Fibroblast of skin of left quadriceps (primary cell): ENCODE measurements at regions not wholly inside any gene's neighbourhood (a gene's known extent, or its start where the extent isn't known, plus 50 kb on each side); places are given as distances from the start of the nearest gene placed in this dataset.

Experiments
- DNase-seq, 2 experiments: peaks; one replicate each; pipeline ENCODE4 v3.0.0-alpha.2; 2013; ENCODE audit warnings: low read depth in 2 of 2

DNA sequence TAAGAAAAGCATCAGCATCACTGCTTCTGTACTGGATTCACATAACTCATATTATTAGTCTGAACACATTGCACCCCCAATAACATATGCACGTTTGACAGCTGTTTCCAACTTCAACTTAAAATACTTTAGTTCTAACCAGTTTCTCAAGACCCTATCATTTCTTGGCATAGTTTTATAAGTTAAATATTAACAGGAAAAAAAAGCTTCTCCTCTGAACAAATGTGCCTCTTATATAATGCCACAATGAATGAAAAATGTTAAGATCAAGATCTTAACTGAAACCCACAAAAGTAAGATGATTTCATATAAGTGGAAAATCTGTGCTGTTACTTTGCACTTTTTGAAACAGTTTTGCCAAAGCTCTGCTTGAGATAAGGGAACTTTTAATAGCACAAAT lies 652.8 kb upstream of the FAM241A start:
- no peak for DNase-seq

DNA sequence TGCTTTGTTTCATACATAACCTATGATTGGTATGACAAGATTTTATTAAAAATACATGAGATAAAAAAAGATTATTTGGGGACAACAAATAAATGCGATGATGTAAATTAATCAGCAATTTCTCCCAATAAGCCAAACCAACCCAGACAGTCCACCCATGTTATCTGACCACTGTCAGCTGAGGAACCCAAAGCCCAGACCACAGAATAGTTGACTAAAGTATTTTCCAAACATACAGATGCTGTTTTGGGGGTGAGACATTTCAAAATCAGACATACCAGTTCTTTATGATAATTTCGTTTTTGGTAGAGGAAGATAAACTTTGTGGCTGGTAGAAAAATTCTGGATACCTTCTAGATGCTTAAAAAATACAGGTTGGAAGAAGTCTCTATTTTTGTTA lies 650.8 kb upstream of the FAM241A start:
- DNase-seq, result no peak

DNA sequence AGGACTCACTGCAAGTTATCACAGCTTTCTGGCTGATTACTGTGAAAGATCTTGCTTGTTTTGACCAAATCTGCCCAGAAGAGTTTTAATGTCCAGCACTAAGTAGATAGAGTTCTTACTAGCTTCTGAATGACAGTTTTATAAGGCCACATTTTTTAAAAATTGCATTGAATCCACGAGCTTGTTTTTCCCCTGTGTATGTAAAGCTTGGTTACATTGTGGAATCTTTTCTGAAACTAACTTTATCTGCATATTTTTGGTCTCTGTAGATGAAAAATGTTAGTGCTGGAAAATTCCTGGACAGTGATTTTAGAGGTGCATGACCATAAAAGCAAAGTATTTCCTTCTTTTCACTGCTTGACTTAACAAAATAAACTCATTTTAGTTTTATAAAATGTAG lies 650.3 kb upstream of the FAM241A start:
- DNase-seq, result peak; percentile 64 to 71

DNA sequence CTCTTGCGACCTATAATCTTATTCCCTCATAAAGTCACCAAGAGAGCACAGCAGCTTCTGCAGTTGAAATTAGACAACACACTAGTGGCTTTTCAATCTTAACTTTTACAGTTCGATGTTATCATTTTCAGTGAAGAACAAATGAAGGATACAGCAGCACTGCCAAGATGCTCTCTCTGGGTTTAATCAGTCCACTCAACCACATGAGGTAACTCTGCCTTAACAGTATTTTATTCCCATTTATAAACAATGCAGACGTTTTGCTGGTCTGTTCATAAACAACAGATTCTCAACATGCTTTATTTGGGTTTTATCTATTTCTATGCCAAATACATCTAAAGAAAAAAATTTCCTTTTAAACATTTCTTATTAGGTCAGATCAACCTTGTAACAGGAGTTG lies 646.0 kb upstream of the FAM241A start:
- no peak for DNase-seq

DNA sequence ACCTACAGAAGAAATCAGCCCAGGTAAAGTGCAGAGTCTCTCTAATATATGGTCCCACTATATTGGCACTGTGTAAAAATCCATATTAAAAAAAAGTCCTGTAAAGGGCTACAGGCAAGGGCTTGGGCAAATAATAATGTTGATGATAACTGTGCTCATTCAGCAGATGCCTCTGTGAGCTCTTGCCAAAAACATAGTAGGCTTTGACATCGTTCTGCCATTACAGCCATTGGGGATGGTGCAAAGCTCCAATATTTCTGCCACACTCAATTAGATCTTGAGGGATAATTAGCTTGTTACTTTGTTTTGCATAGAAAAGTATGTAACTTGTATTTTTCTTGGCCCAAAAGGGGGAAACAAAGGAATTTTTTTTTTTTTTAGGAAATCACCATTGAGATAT lies 645.5 kb upstream of the FAM241A start:
- no peak for DNase-seq

DNA sequence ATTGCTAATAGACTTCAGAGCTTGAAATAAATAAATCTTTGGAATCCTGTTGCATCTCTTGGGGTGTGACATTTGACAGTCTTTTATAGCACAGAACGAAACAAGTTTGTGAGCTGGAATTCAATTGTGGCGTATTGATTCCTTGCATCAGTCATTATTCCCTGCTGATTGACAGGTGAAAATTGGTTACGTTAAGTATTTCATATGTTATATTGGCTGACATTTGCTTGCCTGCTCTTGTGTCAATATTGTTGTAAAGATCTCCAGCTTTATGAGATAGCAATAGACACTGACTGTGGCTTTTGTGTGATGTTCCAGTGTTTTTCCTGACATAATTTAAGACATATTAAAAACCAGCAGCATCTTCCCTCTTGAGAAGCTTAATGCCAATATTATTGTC lies 644.4 kb upstream of the FAM241A start:
- DNase-seq, result no peak

DNA sequence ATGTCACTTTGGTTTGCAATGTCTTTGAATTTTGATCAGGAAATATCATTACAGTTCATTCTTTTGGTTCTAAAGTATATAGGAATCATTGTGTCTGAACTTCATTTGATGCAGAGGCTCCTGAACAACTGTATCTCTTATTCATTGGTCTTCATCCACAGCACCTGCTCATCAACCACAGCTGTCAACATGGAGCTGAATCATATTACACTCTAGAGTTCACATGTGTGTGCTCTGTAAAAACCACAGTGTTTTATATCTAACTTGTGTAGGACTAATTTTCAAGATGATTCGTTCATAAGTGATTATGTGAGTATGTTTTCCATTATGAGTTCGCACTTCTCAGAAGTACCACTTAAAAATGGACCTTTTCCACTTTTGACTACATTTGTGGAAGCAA lies 643.3 kb upstream of the FAM241A start:
- DNase-seq, result peak; percentile 29 to 32

DNA sequence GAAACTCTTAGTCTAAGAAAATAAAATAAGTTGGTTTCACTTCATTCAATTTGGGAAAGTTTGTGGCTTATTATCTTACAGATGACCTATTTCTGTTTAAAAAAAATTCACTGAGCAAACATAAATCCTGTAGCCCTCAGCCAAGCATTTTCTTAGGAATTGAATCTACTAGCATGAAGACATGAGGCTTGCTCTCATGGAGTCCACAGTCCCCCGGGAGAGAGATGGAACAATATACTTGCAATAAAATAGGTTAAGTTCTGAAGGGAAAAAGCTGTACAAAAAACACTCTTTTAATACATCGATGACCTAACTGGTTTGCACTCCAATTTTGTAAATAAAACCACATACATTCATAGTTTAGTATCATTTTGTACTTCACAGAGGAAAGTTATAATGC lies 642.6 kb upstream of the FAM241A start:
- peak; percentile 47 to 54 for DNase-seq

DNA sequence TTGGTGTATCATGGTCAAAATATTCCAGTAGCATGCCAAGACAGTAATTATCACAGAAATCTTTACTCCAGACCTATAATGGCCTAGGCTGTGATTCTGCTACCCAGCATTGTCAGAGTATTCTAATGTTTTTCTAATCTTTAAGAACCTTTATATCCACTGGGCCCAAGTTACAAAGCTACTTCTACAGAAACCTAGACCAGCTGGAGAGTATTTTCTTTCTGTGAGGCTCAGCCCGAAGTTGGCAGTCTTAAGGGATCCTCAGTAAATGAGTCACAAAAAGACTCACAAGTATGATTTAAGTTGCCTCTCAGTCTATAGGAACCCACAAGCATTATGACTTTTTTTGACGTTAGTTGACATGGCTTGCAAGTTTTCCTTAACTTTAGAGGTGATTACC lies 638.5 kb upstream of the FAM241A start:
- DNase-seq, result peak; percentile 65 to 67

DNA sequence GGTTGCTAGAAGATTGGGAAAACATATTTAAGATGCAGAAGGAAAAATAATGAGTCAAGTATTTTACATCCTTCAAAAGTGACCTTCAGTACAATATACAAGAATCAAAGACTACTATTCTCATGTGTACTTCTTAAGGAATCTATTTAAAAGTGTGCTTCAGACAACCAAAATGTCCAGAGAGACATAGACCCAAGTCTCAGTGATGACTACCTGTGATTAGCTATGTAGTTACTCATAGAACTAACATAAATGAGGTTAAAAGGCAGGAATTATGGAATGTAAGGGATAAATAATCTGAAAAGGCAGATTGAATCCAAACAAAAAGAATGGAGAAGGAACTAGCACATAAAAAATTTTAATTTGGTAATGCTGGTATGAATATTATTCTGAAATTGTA lies 634.7 kb upstream of the FAM241A start:
- no peak for DNase-seq

DNA sequence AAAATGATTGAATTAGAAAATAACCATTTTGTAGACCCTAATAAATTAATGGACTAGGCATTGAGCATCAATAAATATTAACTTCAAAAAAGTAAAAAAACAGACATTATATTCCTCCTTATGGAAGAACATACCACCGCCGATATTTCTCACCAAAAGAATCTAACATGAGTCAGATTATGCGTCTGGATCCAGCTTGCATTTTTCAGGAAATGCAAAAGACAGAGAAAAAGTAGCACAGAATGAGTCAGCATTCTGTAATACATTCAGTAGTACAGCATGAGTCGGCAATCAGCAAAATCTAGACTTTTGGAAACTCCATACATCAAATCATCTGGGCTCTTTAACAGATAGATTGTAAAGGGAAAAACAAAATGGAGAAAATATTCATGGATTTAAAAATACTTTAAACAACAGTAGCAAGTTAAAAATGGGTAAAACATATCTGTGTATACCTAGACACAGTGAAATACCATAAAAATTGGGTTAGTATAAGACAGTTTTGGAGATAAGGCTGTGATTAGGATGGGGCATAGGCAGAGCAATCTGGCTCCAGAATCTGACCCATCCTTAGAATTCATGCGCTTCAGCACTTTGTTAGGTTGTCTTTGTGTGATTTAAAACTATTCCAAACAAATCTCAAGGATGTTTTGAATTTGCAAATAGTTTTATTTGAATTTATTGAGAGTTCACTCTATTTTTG lies 633.0 kb upstream of the FAM241A start:
- peak; percentile 91 to 92 for DNase-seq

DNA sequence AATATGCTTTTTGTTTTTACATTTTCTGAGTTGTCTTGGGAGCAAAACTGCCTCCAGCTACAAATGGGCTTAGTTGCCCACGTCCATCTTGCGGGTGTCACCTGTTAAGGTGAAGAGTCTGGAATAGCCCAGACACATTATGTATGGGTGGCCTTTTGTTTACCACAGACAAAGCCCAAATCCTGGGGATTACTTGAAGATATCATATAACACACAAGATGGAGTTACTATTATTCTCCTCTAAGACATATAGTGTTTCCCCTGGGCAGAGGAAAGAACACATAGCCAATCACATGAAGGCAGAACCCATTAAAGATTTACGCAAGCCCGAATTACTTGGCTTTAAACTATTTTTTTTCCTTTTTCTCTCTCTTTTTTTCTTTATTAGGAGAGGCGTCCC lies 625.6 kb upstream of the FAM241A start:
- no peak for DNase-seq

DNA sequence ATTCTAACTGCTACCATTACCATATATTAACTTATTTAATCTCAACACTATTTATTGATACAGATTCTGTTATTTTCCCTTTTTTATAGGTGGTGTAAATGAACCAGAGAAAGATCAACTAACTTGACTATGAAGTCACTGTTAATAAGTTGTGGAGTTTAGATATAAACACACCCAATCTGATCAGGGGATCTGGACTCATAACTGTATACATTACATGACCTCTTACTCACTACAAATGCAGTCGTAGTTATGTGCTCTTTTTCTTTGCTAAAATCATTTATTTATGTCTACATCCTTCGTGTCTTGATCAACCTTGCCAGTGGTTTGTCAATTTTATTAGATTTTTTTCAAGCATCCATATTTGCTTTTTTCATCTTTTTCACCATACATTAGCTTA lies 614.8 kb upstream of the FAM241A start:
- DNase-seq, result no peak

DNA sequence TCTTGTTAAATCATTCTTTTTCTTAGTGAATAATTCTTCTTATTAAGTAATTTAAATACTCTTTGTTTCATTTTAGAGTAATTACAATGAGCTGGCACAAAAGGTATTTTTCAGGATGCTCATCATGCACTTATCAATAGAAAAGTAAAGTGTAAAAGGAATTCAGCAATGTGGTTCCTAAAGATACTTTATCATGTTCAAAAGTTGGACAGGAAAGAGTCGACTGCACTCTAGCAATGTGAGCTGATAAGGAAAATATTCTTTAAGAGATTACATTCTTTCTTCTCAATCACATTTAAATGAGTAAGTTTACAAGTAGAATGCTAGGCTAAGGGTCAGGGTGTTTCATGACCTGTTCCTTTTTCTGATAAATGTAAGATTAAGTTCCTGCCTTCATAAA lies 609.5 kb upstream of the FAM241A start:
- no peak for DNase-seq

DNA sequence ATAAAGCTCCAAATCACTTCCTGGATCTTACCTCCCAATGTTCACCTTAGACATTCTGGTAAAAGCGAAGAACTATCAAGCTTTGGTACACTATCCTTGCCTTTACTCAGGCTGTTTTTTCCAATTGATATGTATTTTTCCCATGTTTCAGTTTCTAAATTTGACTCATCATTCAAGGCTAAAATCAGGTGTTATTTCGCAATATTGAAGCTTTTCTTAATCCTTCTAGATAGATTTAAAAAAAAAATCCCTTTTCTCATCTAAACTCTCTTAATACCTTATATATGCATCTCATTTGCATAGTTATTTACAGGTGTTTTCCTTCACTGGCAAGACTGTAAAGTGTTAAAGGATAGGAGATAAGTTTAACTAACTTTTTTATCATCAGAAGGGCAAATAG lies 608.1 kb upstream of the FAM241A start:
- no peak for DNase-seq

DNA sequence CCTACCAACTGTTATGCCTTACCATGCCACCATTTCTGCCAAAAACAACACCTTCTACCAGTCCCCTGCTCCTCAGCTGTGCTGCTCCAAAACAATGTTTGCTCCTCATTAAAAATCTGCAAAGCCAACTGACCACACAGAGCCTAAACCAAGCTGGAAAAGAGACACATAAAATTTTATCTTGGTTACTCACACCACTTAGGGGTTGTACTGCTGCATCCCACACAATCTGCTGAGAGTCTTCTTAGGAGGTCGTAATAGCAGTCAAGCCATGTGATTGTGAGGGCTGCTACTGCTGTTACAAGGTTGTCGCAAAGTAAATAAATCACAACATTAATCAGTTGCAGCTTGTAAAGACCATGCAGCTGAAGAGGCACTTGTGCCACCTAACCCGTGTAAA lies 607.4 kb upstream of the FAM241A start:
- peak; percentile 41 to 42 for DNase-seq

DNA sequence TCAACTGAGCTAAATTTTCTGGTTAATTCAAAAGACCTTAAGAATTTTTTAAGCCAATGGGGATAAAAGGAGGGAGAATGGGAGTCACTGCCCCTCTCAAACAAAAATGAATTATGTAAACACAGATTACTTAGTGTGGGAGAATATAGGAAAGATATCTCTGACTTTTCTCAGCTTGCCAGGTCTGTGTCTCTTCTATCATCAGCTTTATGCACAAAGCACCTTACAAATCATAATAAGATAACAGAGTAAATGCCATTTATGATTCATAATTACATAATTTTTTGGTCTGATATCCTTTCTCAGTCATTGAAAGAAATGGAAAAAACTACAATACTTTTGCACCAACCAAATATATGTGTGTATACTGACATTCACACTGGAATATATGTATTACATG lies 604.6 kb upstream of the FAM241A start:
- DNase-seq, result no peak

DNA sequence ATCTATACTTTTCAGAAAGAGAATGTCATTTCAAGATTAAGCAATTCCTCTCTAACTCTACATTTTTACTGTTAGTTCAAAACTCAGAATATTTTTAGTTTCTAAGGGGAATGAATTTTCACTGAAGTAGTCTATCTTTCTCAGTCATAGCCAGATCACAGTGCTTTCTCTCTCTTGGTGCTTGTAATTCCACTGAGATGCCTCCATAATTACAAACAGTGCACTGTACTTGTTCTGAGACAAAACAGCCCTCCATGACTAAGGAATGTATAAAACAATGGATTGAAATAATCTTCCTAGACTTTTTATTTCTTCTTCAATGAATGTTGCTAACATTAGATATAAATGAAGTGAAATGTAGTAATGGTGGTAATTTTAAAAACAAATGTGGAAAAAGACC lies 603.2 kb upstream of the FAM241A start:
- no peak for DNase-seq

DNA sequence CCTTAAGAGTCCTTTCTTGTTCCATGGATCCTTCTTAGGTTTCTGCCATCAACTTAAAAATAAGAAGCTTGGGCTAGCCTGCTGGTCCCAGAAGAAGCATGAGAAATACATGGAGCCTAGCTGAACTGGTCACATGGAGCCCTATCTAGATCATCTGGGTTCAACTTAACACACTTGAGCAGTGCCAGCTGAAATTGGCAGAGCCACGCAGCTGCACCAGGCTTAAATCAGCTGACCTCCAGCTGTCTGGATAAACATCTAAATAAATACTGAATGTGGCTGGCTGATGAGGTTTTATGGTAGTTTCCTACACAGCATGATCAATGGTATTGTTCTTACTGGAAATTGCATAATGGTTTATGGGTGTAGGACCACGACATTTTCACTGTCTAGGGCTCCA lies 598.4 kb upstream of the FAM241A start:
- DNase-seq, result no peak

DNA sequence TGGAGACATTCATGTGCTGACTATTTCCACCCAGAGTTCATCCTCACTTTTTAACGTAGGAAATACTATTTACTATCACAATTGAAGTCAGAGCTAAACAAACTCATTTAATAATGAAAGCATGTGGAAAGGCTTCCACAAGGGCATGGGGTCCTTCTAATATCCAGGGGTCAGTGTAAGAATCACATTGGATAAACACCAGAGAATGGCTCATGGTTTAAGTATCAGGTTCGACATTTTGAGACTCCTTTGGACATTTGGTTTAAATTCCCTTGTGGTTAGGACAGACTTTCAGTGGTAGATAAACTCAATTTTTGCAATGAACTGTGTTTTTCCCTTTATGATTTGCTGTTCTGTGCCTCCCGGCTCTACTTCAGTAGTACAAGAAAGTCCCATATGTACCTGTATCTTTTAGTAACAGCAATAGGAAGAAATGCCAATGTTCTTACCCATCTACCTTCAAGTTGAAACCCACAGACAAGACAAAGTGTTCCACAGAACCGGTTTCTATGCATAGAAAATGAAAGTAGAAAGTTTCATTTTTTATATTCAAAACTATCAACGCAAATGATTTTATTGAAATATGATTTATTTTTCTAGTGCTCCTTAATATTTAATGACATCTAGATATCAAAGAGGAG lies 589.0 kb upstream of the FAM241A start:
- no peak for DNase-seq

DNA sequence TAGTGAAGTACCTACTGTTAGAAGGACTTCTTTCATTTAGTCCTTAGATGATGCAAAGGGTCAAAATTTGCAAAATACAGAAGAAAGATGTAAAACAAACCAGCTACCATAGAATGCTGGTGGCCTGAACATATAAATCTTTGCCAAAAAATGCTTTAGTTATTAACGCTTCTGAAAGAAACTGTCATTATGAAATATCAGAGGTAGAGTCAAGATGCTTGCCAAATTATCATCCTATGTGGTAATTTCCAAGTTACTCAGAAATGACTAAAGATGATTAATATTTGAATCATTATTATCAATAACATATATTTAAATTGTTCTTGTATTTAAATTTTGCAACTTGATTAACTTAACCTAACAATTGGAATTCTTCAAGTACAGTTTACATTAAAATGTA lies 588.4 kb upstream of the FAM241A start:
- DNase-seq, result peak; percentile 34 to 36

DNA sequence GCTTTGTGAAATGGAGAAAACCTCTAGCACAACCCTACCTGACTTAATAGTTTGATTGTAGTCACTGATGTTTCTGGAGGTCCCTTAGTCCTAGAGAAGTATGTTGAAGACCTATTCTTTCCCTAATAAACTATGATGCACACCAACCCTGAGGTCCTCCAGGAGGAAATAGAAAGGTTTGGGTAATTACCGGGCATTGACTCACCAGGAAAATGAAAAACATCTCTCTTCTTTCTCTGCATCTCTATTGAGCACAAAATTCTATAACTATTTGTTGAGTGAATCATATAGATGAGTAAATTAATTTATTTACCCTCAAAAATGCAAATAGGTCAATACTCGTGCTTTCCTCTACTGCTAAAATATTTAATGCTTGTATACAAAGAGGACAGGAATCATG lies 582.4 kb upstream of the FAM241A start:
- peak; percentile 80 to 81 for DNase-seq

DNA sequence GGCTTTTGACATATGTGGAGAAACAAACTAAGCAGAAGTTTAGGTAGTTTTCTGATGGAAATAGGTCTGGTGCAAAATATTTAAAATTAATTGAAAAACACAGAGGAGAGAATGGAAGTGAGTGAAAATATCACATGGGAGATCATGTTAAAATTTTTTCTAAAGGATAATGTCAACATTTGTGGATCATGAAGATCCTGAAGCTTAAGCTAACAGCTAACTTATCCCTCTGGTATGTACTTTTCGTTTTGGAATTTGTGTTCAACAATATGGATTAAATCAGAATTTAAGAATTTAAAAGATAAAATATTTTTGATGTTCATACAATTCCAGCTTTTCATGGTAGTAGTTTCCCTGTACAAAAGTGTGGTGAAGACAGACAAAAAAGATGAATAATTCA lies 572.8 kb upstream of the FAM241A start:
- no peak for DNase-seq

DNA sequence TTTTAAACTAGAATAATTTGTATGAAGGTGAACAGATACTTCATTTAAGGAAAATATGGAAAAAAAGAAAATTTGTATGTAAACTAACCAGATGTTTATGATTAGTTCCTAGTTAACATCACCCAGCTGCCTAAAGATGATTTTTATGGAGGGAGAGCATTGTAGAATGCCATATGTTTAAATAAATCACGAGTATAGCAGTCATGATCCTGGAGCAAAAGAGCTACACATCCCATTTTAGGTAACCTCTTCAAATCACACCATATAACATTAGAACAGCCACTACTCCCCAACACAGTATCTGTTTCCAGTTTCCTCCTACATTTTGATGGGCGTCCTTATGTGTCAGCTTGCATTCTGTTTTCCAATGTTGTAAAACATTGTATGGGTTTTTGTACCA lies 571.9 kb upstream of the FAM241A start:
- DNase-seq, result peak; percentile 53 to 58
